Skeletal muscle tissue (tissue), 3 donors: ENCODE measurements at regions not wholly inside any gene's neighbourhood (a gene's known extent, or its start where the extent isn't known, plus 50 kb on each side); places are given as distances from the start of the nearest gene placed in this dataset.

Experiments
- H3K27ac ChIP-seq: one replicate; pipeline ENCODE4 v1.7.0; 2013; ENCODE audit warnings: mild to moderate bottlenecking, low read depth, low read length, inconsistent platforms
- H3K27me3 ChIP-seq, 3 donors: one replicate each; pipeline ENCODE4 v1.7.0; 2013; ENCODE audit warnings: low read length in 3 of 3; ENCODE audit not compliant: control insufficient read depth in 3 of 3, insufficient read depth in 3 of 3
- H3K36me3 ChIP-seq, 3 donors: one replicate each; pipeline ENCODE4 v1.7.0; 2013; ENCODE audit warnings: low read length in 3 of 3; ENCODE audit not compliant: control insufficient read depth in 3 of 3, insufficient read depth in 3 of 3
- H3K4me1 ChIP-seq, 3 donors: one replicate each; pipeline ENCODE4 v1.7.0; 2013; ENCODE audit warnings: low read length in 3 of 3, mild to moderate bottlenecking in 3 of 3; ENCODE audit not compliant: control insufficient read depth in 3 of 3, insufficient read depth in 3 of 3
- H3K4me3 ChIP-seq, 3 donors: one replicate each; pipeline ENCODE4 v1.7.0; 2013; ENCODE audit warnings: low read length in 3 of 3
- H3K9ac ChIP-seq, 3 donors: one replicate each; pipeline ENCODE4 v1.7.0; 2013; ENCODE audit warnings: low read length in 3 of 3, mild to moderate bottlenecking in 3 of 3, moderate library complexity in 2 of 3, low read depth in 1 of 3
- H3K9me3 ChIP-seq, 3 donors: one replicate each; pipeline ENCODE4 v1.7.0; 2013; ENCODE audit warnings: low read length in 3 of 3; ENCODE audit not compliant: control insufficient read depth in 3 of 3
- donor health status: Osteomylitis.

DNA sequence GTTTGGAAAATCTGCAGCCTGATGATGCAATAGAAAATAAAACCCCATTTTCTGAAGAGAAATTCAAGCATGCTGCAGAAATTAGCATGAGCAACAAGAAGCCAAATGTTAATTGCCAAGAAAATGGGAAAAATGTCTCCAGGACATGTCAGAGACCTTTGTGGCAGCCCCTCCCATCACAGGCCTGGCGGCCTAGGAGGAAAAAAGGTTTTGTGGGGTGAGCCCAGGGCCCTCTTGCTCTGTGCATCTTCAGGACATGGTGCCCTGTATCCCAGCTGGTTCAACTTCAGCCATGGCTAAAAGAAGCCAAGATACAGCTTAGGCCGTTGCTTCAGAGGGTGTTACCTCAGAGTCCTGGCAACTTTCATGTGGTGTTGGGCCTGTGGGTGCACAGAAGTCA lies 775.5 kb upstream of the SEL1L start:
- Histone ChIP-seq H3K4me1 (no peaks in the 10 kb centered on the region), H3K27ac (no peak overlapping the region), H3K27me3 (no peaks in the 10 kb centered on the region), H3K4me3 (no peak overlapping the region), H3K9ac (no peak overlapping the region), H3K9me3 (no peaks in the 10 kb centered on the region), H3K36me3 (no peaks in the 10 kb centered on the region)

DNA sequence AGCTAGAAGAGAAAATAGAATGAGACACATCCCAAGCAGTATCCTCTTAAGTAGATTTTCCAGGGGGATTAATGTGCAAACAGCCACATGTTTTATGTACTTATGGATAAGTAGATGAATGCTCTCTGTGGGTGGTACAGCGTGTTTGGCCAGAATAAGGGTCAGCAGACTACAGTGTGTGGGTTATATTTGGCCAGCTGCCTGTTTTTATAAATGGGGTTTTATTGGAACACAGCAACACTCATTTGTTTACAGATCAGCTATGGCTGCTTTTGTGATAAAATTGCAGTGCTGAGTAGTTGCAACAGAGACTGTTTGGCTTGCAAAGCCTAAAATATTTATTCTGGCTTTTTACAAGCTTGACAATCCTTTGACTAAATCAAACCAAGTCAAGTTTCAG lies 780.2 kb upstream of the SEL1L start:
- no peaks in the 10 kb centered on the region for H3K4me1 ChIP-seq

DNA sequence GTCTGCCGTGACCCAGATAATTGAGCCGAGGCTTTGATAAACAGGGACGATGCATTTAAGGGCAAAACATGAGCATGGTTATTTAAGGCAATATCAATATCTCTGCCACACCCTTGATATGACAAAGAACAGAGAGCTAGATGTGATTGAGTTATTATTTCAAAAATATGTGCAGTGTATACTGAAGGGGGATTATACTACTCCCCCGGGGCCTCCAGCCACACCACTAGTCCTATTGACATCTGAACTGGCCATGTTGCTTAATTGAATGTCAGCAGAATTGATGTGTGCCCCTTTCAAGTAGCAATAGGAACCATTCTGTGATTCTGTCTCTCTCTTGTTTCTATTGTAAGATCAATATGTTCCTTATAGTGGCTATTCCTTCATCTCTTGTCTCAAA lies 794.8 kb upstream of the SEL1L start:
- H3K27ac ChIP-seq = no peak overlapping the region
- no peaks in the 10 kb centered on the region for H3K4me1 ChIP-seq
- H3K36me3 ChIP-seq = no peaks in the 10 kb centered on the region
- no peaks in the 10 kb centered on the region for H3K27me3 ChIP-seq
- H3K9ac ChIP-seq = no peak overlapping the region
- peaks cover 0 to 3% (median 0%) of the 10 kb centered on the region in 3 donors for H3K9me3 ChIP-seq
- H3K4me3 ChIP-seq = no peak overlapping the region

More for the DNA sequence above, 780.2 kb upstream of the SEL1L start:
- no peaks in the 10 kb centered on the region for H3K36me3 ChIP-seq
- H3K27ac ChIP-seq = no peak overlapping the region
- H3K9ac ChIP-seq = no peak overlapping the region
- no peak overlapping the region for H3K4me3 ChIP-seq
- no peaks in the 10 kb centered on the region for H3K27me3 ChIP-seq
- H3K9me3 ChIP-seq = peaks cover 0 to 2% (median 0%) of the 10 kb centered on the region in 3 donors

DNA sequence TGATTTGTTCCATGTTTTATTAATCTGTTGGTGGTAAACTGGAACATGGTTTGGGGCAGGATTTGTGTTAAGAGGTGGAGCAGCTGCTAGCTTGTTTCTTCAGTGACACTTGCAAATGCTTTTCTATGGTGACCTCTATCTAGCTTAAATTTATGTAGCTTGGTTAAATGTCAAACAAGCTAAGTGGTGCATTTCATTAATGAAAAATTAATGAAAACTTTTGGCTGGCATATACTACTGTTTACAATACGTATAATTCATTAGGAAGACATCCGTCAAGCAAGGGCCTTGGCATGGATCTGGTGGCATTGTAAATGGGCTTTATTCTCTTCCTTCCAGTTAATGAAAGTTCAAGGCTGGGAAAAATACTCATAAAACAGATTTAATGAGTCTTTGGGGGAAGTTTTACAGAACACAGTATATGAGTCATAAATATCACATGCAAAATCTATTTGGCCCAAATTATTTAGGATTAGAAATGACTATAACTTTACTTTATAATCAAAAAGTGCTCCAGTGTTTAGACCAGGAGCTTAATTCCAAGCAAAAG lies 807.7 kb upstream of the SEL1L start:
- H3K4me1 ChIP-seq = no peaks in the 10 kb centered on the region
- no peak overlapping the region for H3K27ac ChIP-seq
- no peak overlapping the region for H3K9ac ChIP-seq
- no peaks in the 10 kb centered on the region for H3K27me3 ChIP-seq
- H3K4me3 ChIP-seq = no peak overlapping the region
- H3K36me3 ChIP-seq = no peaks in the 10 kb centered on the region
- no peaks in the 10 kb centered on the region for H3K9me3 ChIP-seq

DNA sequence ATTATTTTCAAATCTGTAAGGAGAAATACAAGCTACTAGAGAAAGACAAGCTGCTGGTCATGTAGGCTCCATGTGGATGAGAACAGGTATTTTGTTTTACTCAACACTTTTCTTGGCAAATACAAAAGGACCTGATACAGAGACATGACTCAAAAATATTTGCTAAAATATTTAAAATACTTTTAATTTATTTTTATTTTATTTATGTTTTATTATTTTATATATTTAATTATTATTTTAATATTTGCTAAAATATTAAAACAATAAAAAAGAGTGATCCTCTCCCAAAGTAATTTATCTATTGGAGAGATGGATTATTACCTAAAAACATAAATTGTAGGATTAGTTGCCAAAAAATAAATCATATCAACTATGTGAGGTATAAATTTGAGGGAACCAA lies 808.9 kb upstream of the SEL1L start:
- Histone ChIP-seq H3K9ac (no peak overlapping the region), H3K27ac (no peak overlapping the region), H3K9me3 (no peaks in the 10 kb centered on the region), H3K36me3 (no peaks in the 10 kb centered on the region), H3K4me3 (no peak overlapping the region), H3K4me1 (no peaks in the 10 kb centered on the region), H3K27me3 (no peaks in the 10 kb centered on the region)

DNA sequence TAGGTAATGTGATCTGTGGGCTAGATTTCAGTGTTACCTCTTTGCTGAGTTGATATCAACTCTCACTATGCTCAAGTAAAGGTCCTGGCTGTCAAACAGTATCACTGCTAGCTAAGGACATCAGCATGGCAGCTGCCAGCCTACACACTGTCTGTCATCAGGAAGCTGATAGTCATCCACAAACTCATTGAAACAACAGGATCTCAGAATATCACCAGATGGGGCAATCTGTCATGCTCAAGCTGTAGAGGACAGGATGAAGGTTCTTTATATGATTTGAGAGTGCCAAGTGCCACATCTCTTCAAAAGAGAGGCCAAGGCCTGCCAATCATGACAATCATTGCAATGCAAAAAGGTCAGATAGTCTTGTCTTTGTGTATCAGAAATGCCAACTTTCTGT lies 811.5 kb upstream of the SEL1L start:
- Histone ChIP-seq H3K4me1 (no peaks in the 10 kb centered on the region), H3K27me3 (no peaks in the 10 kb centered on the region), H3K4me3 (no peak overlapping the region), H3K27ac (no peak overlapping the region), H3K9ac (no peak overlapping the region), H3K9me3 (no peaks in the 10 kb centered on the region), H3K36me3 (no peaks in the 10 kb centered on the region)

DNA sequence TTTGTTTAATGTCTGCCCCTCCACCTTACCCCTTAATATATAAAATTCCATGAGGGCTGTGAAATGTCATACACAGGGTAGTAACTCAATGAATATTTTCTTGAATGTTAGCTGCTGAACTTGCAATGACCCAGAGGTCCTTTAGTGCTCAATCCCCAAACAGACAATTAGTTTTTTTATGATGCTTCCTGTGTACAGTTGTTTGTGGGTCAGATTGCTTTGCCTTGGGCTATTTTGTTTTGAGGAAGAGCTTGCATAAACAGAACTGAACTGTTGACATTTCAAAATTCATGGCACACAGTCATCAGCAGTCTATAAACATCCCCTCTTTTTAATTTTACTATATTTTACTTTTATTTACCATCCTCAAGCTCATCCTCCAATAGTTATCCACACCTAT lies 820.5 kb upstream of the SEL1L start:
- Histone ChIP-seq H3K27me3 (no peaks in the 10 kb centered on the region), H3K4me1 (no peaks in the 10 kb centered on the region), H3K9ac (no peak overlapping the region), H3K4me3 (no peak overlapping the region), H3K27ac (no peak overlapping the region), H3K36me3 (no peaks in the 10 kb centered on the region), H3K9me3 (no peaks in the 10 kb centered on the region)

DNA sequence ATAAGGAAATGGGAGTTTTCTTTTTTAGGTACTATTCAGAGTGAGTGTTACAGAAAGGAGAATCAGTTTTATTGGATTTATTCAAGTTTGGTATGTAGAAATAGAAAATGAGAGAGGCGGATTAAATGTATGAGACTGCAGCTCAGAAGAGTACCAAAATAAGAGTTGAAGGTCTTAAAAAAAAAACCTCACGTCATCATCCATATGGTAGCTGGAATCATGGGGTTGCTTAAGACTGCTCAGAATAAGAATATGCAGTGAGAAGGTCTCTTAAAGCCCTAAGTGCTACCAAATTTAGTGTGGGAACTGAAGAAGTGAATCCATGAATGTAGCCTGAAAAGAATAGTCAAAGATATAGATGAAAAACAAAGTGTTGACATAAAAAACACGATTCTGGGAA lies 825.5 kb upstream of the SEL1L start:
- no peak overlapping the region for H3K27ac ChIP-seq
- no peak overlapping the region for H3K9ac ChIP-seq
- H3K36me3 ChIP-seq = no peaks in the 10 kb centered on the region
- H3K4me3 ChIP-seq = no peak overlapping the region
- no peaks in the 10 kb centered on the region for H3K27me3 ChIP-seq
- no peaks in the 10 kb centered on the region for H3K9me3 ChIP-seq
- H3K4me1 ChIP-seq = no peaks in the 10 kb centered on the region

DNA sequence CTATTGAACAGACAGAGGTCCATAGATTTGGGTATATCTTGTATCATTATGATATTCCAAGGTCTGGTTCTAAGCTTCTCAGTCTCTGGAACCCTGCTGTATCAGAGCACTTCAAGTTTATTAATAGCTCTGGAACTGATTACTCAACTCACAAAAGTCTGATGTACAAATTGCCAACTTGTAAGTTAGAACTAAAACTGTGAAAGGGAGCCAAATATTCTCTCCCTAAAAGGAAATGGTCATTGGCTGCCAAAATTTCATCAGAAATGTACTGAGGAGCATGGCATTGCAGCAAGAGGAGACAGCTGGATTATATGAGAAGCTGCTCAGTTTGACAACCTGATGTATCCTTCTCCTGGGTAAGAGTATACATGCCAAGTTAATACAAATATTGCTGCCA lies 828.8 kb upstream of the SEL1L start:
- Histone ChIP-seq H3K4me1 (no peaks in the 10 kb centered on the region), H3K9ac (no peak overlapping the region), H3K27ac (no peak overlapping the region), H3K4me3 (no peak overlapping the region), H3K27me3 (no peaks in the 10 kb centered on the region), H3K36me3 (no peaks in the 10 kb centered on the region), H3K9me3 (no peaks in the 10 kb centered on the region)

DNA sequence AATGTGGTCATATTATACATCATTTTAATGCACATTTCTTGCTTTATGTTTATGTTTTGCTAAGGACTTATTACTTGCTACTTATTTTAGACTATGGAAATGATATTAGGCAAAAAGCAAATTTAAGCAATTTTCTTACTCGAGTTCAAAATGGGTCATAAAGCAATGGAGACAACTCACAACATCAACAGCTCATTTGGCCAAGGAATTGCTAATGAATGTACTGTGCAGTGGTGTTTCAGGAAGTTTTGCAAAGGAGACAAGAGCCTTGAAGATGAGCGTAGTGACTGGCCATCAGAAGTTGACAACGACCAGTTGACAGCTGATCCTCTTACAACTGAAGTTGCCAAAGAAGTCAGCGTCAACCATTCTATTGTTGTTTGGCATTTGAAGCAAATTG lies 831.8 kb upstream of the SEL1L start:
- H3K4me1 ChIP-seq = no peaks in the 10 kb centered on the region
- H3K27ac ChIP-seq = no peak overlapping the region
- no peaks in the 10 kb centered on the region for H3K36me3 ChIP-seq
- H3K9me3 ChIP-seq = no peaks in the 10 kb centered on the region
- no peaks in the 10 kb centered on the region for H3K27me3 ChIP-seq
- no peak overlapping the region for H3K9ac ChIP-seq
- no peak overlapping the region for H3K4me3 ChIP-seq

DNA sequence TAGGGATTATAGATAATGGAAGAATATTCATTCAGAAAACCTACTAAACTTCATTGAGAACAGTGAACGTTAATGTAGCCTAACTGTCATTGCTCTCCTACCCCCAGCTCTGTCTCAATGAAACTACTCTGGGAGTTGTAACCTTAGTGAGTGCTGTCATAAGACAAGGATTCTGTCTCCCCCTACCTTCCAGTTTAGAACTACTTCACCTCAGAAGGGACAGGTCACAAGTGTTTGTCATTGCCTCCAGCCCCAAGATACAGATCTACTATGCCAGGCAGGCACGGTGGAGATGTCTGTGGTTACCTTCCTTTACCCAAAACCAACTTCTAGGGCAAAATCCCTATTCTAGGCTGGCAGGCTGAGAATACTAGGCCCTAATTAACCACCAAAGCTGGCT lies 833.1 kb upstream of the SEL1L start:
- Histone ChIP-seq H3K9me3 (no peaks in the 10 kb centered on the region), H3K27me3 (no peaks in the 10 kb centered on the region), H3K27ac (no peak overlapping the region), H3K9ac (no peak overlapping the region), H3K4me3 (no peak overlapping the region), H3K4me1 (no peaks in the 10 kb centered on the region), H3K36me3 (no peaks in the 10 kb centered on the region)
